ENCODE measurements at regions not wholly inside any gene's neighbourhood (a gene's known extent, or its start where the extent isn't known, plus 50 kb on each side); places are given as distances from the start of the nearest gene placed in this dataset.

- TF ChIP-seq POLR2A (IDR thresholded peaks at IDR 0.05): no peak
- no peak for TF ChIP-seq CTCF (IDR thresholded peaks at IDR 0.05)
Measured at GRCh38 chr7:41336981-41337380, 365.9 kb downstream of the INHBA start.
